Activated naive CD8-positive, alpha-beta T cell treated with anti-CD3 and anti-CD28 coated beads for 36 hours (primary cell): ENCODE measurements at regions not wholly inside any gene's neighbourhood (a gene's known extent, or its start where the extent isn't known, plus 50 kb on each side); places are given as distances from the start of the nearest gene placed in this dataset.

Experiments
- DNase-seq: peaks from one replicate; pipeline ENCODE4 v3.0.0; 2021
- H3K27ac Mint-ChIP-seq: one replicate; pipeline ENCODE4 v1.8.0; 2022; ENCODE audit warnings: mild to moderate bottlenecking, moderate library complexity, mixed read lengths
- H3K27me3 Mint-ChIP-seq: one replicate; pipeline ENCODE4 v1.8.0; 2022; ENCODE audit warnings: mild to moderate bottlenecking, mixed read lengths
- H3K36me3 Mint-ChIP-seq: one replicate; pipeline ENCODE4 v1.8.0; 2021; ENCODE audit warnings: mild to moderate bottlenecking, mixed read lengths
- H3K4me1 Mint-ChIP-seq: one replicate; pipeline ENCODE4 v1.8.0; 2021; ENCODE audit warnings: mixed read lengths
- H3K4me3 Mint-ChIP-seq: one replicate; pipeline ENCODE4 v1.8.0; 2022; ENCODE audit warnings: mild to moderate bottlenecking, moderate library complexity, mixed read lengths
- H3K9me3 Mint-ChIP-seq: one replicate; pipeline ENCODE4 v1.8.0; 2022; ENCODE audit warnings: mixed read lengths

DNA sequence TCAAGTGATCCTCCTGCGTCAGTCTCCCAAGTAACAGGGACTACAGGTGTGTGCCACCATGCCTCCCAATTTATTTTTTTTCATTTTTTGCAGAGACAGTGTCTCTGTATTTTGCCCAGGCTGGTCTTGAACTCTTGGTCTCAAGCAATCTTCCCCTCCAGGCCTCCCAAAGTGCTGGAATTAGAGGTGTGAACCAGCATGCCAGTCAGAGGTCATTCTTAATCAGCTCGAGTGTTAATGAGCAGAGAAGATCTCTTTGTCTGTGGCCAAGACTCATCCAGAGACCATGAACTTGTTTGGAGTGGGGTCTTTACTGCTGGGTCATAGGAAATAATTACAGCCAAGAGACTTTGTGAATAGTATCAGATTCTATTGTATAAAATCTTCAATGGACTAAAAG lies 99.2 kb upstream of the AP1S2 start:
- Mint-ChIP-seq H3K9me3 (no peaks in the 10 kb centered on the region), H3K4me1 (no peaks in the 10 kb centered on the region), H3K36me3 (no peaks in the 10 kb centered on the region), H3K27ac (no peak overlapping the region), H3K27me3 (no peaks in the 10 kb centered on the region), H3K4me3 (no peak overlapping the region)
- DNase-seq: no peak

DNA sequence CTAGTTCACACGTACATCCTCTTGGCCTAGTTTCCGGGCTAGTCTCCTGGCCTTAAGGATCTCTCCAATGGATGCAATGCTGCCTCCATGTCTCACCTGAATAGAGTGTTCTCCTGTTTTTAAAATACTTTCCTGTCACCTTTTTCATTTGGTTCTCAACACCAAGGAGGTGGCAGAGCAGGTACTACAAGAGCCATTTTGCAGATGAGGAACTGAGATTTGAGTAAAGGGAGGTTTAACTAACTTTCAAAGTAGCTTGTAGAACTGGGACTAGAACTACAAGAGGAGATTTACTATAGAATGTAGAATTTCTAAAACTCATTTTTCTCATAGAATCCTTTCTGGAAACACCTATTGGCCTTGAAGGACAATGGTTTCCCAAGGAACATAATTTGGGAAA lies 97.6 kb upstream of the AP1S2 start:
- Mint-ChIP-seq H3K4me3 (no peak overlapping the region), H3K4me1 (no peaks in the 10 kb centered on the region), H3K27ac (no peak overlapping the region), H3K27me3 (no peaks in the 10 kb centered on the region), H3K36me3 (no peaks in the 10 kb centered on the region), H3K9me3 (no peaks in the 10 kb centered on the region)
- DNase-seq: no peak

DNA sequence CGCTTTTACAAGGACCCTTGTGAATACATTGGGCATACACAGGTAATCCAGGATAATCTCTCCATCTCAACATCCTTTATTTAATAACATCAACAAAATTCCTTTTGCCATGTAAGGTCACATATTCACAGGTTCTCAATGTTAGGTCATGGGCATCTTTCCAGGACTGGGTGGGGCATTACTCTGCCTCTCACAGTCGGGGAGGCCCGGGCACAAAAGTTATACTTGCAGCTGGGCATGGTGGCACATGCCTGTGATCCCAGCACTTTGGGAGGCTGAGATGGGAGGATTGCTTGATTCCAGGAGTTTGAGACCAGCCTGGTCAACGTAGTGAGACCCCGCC lies 93.7 kb upstream of the AP1S2 start:
- Mint-ChIP-seq H3K27ac (no peak overlapping the region), H3K4me1 (no peaks in the 10 kb centered on the region), H3K4me3 (no peak overlapping the region), H3K36me3 (no peaks in the 10 kb centered on the region), H3K27me3 (peaks cover 3% of the 10 kb centered on the region), H3K9me3 (no peaks in the 10 kb centered on the region)
- DNase-seq: no peak

- no peak for DNase-seq
- H3K27ac Mint-ChIP-seq: no peak overlapping the region
- H3K4me1 Mint-ChIP-seq: no peaks in the 10 kb centered on the region
- peaks cover 3% of the 10 kb centered on the region for H3K27me3 Mint-ChIP-seq
- H3K36me3 Mint-ChIP-seq: no peaks in the 10 kb centered on the region
- H3K9me3 Mint-ChIP-seq: no peaks in the 10 kb centered on the region
- H3K4me3 Mint-ChIP-seq: no peak overlapping the region
Observed at GRCh38 chrX:15947648-15948317, 93.2 kb upstream of the AP1S2 start.

- Mint-ChIP-seq H3K4me3 (no peak overlapping the region), H3K4me1 (no peaks in the 10 kb centered on the region), H3K9me3 (no peaks in the 10 kb centered on the region), H3K27me3 (peaks cover 3% of the 10 kb centered on the region), H3K27ac (no peak overlapping the region), H3K36me3 (no peaks in the 10 kb centered on the region)
- no peak for DNase-seq
Observed at GRCh38 chrX:15946783-15947580, 92.4 kb upstream of the AP1S2 start.

DNA sequence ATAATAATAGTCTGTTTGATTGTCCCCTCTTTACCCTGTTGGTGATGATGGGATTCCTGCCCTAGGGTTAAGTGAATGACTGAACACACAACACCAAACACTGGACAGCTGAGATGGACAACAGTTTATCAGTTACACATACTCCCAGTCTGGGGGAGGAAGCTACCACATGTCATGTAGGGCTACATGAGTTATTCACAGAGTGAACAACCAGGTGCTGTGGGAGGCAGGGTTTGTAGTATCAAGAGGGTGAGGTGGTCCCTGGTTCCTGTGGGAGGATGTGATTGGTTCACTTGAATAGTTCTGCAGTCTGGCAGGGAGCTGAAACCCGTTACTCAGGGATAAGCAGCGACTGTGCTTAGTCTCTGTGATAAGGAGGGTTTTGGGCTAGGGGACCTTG lies 88.8 kb upstream of the AP1S2 start:
- H3K27ac Mint-ChIP-seq: no peak overlapping the region
- H3K36me3 Mint-ChIP-seq: no peaks in the 10 kb centered on the region
- no peaks in the 10 kb centered on the region for H3K4me1 Mint-ChIP-seq
- H3K4me3 Mint-ChIP-seq: no peak overlapping the region
- H3K9me3 Mint-ChIP-seq: no peaks in the 10 kb centered on the region
- H3K27me3 Mint-ChIP-seq: peaks cover 3% of the 10 kb centered on the region
- DNase-seq: no peak

DNA sequence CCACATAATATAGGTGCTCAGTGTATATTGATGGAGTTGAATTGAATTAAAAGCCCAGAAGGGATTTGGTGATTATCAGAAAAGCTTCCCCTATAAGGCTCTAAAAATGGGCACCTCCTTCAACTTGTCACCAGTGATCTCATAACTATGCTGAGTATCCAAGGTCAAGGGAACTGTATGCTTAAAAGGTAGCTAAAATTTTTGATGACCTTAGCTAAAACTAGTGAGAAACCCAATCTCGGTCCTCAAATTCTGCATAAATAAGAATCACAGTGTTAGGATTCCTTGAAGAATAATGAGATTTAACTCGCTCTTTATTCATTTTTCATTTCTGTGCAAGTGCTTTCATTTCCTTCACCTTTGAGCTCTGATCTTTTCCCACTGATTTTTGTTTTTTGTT lies 87.7 kb upstream of the AP1S2 start:
- H3K27me3 Mint-ChIP-seq: peaks cover 3% of the 10 kb centered on the region
- H3K9me3 Mint-ChIP-seq: no peaks in the 10 kb centered on the region
- no peaks in the 10 kb centered on the region for H3K4me1 Mint-ChIP-seq
- H3K27ac Mint-ChIP-seq: no peak overlapping the region
- H3K4me3 Mint-ChIP-seq: no peak overlapping the region
- H3K36me3 Mint-ChIP-seq: no peaks in the 10 kb centered on the region
- DNase-seq: no peak

- H3K27me3 Mint-ChIP-seq: peaks cover 3% of the 10 kb centered on the region
- no peak overlapping the region for H3K4me3 Mint-ChIP-seq
- DNase-seq: no peak
- no peaks in the 10 kb centered on the region for H3K4me1 Mint-ChIP-seq
- H3K36me3 Mint-ChIP-seq: no peaks in the 10 kb centered on the region
- H3K9me3 Mint-ChIP-seq: no peaks in the 10 kb centered on the region
- no peak overlapping the region for H3K27ac Mint-ChIP-seq
Observed at GRCh38 chrX:15939737-15940136, 85.1 kb upstream of the AP1S2 start.

DNA sequence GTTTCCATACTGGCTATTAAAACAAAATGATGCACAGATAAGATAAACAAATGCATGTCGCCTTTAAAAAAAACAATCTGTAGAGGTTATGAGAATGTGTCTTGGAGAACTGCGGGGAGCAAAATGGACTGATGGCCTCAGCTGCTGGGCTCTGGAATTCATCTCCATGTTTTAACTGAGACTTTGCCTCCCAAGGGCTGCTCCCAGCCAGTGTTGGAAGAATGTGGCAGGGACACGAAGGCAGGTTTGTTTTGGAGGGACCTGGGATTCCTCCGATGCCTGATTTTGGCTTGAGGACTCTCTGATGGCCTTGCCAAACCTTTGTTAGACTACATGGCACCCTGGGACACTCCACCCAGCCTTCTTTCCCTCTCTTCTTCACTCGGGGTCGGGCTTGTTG lies 83.5 kb upstream of the AP1S2 start:
- no peak for DNase-seq
- H3K4me1 Mint-ChIP-seq: no peaks in the 10 kb centered on the region
- H3K4me3 Mint-ChIP-seq: no peak overlapping the region
- no peak overlapping the region for H3K27ac Mint-ChIP-seq
- H3K36me3 Mint-ChIP-seq: no peaks in the 10 kb centered on the region
- H3K9me3 Mint-ChIP-seq: no peaks in the 10 kb centered on the region
- peaks cover 4% of the 10 kb centered on the region for H3K27me3 Mint-ChIP-seq

- no peaks in the 10 kb centered on the region for H3K4me1 Mint-ChIP-seq
- H3K27ac Mint-ChIP-seq: no peak overlapping the region
- DNase-seq: no peak
- H3K9me3 Mint-ChIP-seq: no peaks in the 10 kb centered on the region
- H3K27me3 Mint-ChIP-seq: peaks cover 20% of the 10 kb centered on the region
- no peak overlapping the region for H3K4me3 Mint-ChIP-seq
- H3K36me3 Mint-ChIP-seq: no peaks in the 10 kb centered on the region
Observed at GRCh38 chrX:15931362-15931761, 76.7 kb upstream of the AP1S2 start.

- Mint-ChIP-seq H3K4me1 (no peaks in the 10 kb centered on the region), H3K36me3 (no peaks in the 10 kb centered on the region), H3K4me3 (no peak overlapping the region), H3K9me3 (no peaks in the 10 kb centered on the region), H3K27ac (no peak overlapping the region), H3K27me3 (peaks cover 20% of the 10 kb centered on the region)
- DNase-seq: no peak
Observed at GRCh38 chrX:15930585-15930984, 76.0 kb upstream of the AP1S2 start.

- Mint-ChIP-seq H3K4me3 (no peak overlapping the region), H3K4me1 (no peaks in the 10 kb centered on the region), H3K27ac (no peak overlapping the region), H3K9me3 (no peaks in the 10 kb centered on the region), H3K36me3 (no peaks in the 10 kb centered on the region), H3K27me3 (peaks cover 20% of the 10 kb centered on the region)
- DNase-seq: no peak
Observed at GRCh38 chrX:15929194-15929593, 74.6 kb upstream of the AP1S2 start.

DNA sequence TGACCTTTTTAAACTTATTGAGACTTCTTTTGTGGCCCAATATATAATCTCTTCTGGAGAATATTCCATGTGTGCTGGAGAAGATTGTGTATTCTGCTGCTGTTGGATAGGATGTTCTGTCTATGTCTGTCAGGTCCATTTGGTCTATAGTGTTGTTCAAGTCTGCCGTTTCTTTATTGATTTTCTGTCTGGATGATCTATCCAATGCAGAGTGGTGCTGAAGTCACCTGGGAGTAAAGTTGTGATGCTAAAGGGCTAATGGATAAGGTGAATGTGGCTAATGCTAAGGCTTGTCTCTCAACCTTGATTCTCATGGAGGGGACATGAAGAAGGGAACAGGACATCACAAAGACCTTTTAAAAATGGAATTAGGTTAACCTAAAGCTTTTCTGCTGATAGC lies 72.0 kb upstream of the AP1S2 start:
- Mint-ChIP-seq H3K27me3 (peaks cover 18% of the 10 kb centered on the region), H3K4me1 (no peaks in the 10 kb centered on the region), H3K36me3 (no peaks in the 10 kb centered on the region), H3K4me3 (no peak overlapping the region), H3K9me3 (no peaks in the 10 kb centered on the region), H3K27ac (no peak overlapping the region)
- DNase-seq: no peak

DNA sequence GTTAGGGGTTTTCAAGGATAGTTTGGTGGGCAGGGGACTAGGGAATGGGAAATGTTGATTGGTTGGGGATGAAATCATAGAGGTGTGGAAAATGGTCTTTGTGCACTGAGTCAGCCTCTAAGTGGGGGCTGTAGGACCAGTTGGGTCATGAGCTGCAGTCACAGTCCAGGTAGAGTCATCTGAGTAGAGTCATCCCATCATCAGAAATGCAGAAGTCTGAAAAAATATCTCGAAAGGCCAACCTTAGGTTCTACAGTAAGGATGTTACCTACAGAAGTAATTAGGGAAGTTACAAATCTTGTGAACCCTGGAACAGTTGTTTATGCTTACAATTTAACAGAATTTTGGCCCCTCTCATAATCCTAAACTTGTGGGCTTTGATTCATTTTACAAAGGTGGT lies 63.4 kb upstream of the AP1S2 start:
- no peak for DNase-seq
- Mint-ChIP-seq H3K9me3 (no peaks in the 10 kb centered on the region), H3K4me1 (peaks cover 3% of the 10 kb centered on the region)

DNA sequence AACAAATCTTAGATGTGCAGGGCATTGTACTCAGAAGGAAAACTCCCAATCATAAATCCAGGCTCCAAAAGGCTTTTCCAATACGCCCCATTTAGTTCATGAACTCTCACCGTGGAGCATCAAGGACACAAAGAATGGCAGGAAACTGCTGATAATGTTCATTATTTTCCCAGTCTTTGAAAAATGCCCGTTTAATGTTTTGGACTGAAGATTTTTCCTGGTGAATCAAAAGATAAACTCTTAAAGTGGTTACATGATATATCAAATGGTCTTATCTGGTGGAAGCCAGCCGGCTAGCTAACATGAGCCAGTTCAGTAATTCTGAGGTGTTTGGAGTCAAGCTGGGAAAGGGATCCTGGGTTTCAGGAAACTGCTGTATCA lies 62.1 kb upstream of the AP1S2 start:
- H3K27ac Mint-ChIP-seq: no peak overlapping the region
- H3K27me3 Mint-ChIP-seq: no peaks in the 10 kb centered on the region
- DNase-seq: no peak
- H3K9me3 Mint-ChIP-seq: no peaks in the 10 kb centered on the region
- H3K4me1 Mint-ChIP-seq: peaks cover 3% of the 10 kb centered on the region
- no peaks in the 10 kb centered on the region for H3K36me3 Mint-ChIP-seq
- H3K4me3 Mint-ChIP-seq: no peak overlapping the region

More for the DNA sequence above, 63.4 kb upstream of the AP1S2 start:
- no peak overlapping the region for H3K27ac Mint-ChIP-seq
- no peaks in the 10 kb centered on the region for H3K27me3 Mint-ChIP-seq
- H3K36me3 Mint-ChIP-seq: no peaks in the 10 kb centered on the region
- H3K4me3 Mint-ChIP-seq: no peak overlapping the region
